IMR-90 (cell line): ENCODE measurements at regions not wholly inside any gene's neighbourhood (a gene's known extent, or its start where the extent isn't known, plus 50 kb on each side); places are given as distances from the start of the nearest gene placed in this dataset.

Experiments used
- ATAC-seq: fragments of 200-7000 bp; cut with Tn5 transposase; 2 replicates; pipeline ENCODE4 v1.9.1; 2020; ENCODE audit warnings: low read depth, mild to moderate bottlenecking, moderate library complexity
- BruUV-seq: library from RNA; stranded (reverse); fragments of 400-500 nt; replicated peaks from 2 replicates; lab custom pipeline; 2021; lab: Mats Ljungman, UMichigan
- CTCF ChIA-PET: fragments of 300-600 bp; formaldehyde crosslinking; extraction: SDS; loops from one replicate; lab custom pipeline; 2021; ENCODE audit warnings: antibody characterized with exemption; lab: Yijun Ruan, JAX
- POLR2A ChIA-PET: fragments of 300-600 bp; sonication (Branson Sonifier 250); formaldehyde crosslinking; loops from one replicate; lab custom pipeline; 2022; ENCODE audit warnings: antibody characterized with exemption; ENCODE audit not compliant: unreplicated experiment; lab: Charles Lee
- DNase-seq: peaks from one replicate; pipeline ENCODE4 v3.0.0; 2013
- H2AFZ ChIP-seq: replicated peaks from 2 replicates; pipeline ENCODE3; 2013; ENCODE audit warnings: low read length, mild to moderate bottlenecking; ENCODE audit not compliant: poor library complexity
- H2AK5ac ChIP-seq: 2 replicates; pipeline ENCODE4 v1.6.1; 2013; ENCODE audit warnings: low read depth, low read length, inconsistent platforms
- H2AK9ac ChIP-seq: replicated peaks from 2 replicates; pipeline ENCODE3; 2013; ENCODE audit warnings: mild to moderate bottlenecking, low read depth, low read length, moderate library complexity; ENCODE audit not compliant: poor library complexity
- H2BK120ac ChIP-seq: 2 replicates; pipeline ENCODE4 v1.6.1; 2013; ENCODE audit warnings: low read depth, low read length, inconsistent platforms
- H2BK15ac ChIP-seq: 3 replicates; pipeline ENCODE4 v1.6.1; 2013; ENCODE audit warnings: low read depth, low read length, inconsistent platforms
- H2BK20ac ChIP-seq: 2 replicates; pipeline ENCODE4 v1.6.1; 2013; ENCODE audit warnings: low read depth, mild to moderate bottlenecking, inconsistent platforms, low read length, moderate library complexity
- H2BK5ac ChIP-seq: 2 replicates; pipeline ENCODE4 v1.6.1; 2013; ENCODE audit warnings: mild to moderate bottlenecking, low read depth, low read length, inconsistent platforms; ENCODE audit not compliant: poor library complexity, severe bottlenecking
- H3K14ac ChIP-seq: replicated peaks from 2 replicates; pipeline ENCODE4 v1.6.1; 2013; ENCODE audit warnings: low read depth, low read length, inconsistent platforms
- H3K18ac ChIP-seq: 2 replicates; pipeline ENCODE4 v1.6.1; 2013; ENCODE audit warnings: low read depth, low read length, control low read depth
- H3K23ac ChIP-seq: 2 replicates; pipeline ENCODE4 v1.6.1; 2013; ENCODE audit warnings: low read depth, low read length, inconsistent platforms
- H3K27ac ChIP-seq: 2 replicates; pipeline ENCODE4 v1.5.1; 2013; ENCODE audit warnings: mild to moderate bottlenecking, control low read depth, low read length; ENCODE audit not compliant: insufficient read depth
- H3K27me3 ChIP-seq: 2 replicates; pipeline ENCODE4 v1.6.1; 2013; ENCODE audit warnings: low read length; ENCODE audit not compliant: control insufficient read depth, insufficient read depth
- H3K36me3 ChIP-seq: 2 replicates; pipeline ENCODE4 v1.6.1; 2013; ENCODE audit warnings: low read length, mixed read lengths; ENCODE audit not compliant: control insufficient read depth, insufficient read depth
- H3K4ac ChIP-seq: 2 replicates; pipeline ENCODE4 v1.6.1; 2013; ENCODE audit warnings: low read depth, low read length, inconsistent platforms
- H3K4me1 ChIP-seq: 2 replicates; pipeline ENCODE4 v1.6.1; 2013; ENCODE audit warnings: low read length, mixed read lengths; ENCODE audit not compliant: control insufficient read depth, insufficient read depth
- H3K4me2 ChIP-seq: 2 replicates; pipeline ENCODE4 v1.6.1; 2013; ENCODE audit warnings: low read depth, mild to moderate bottlenecking, control low read depth, low read length, moderate library complexity
- H3K4me3 ChIP-seq: 2 replicates; pipeline ENCODE4 v1.5.1; 2013; ENCODE audit warnings: low read depth, mild to moderate bottlenecking, control low read depth, low read length, moderate library complexity; ENCODE audit not compliant: insufficient read depth
- H3K56ac ChIP-seq: 2 replicates; pipeline ENCODE4 v1.6.1; 2013; ENCODE audit warnings: low read length, inconsistent platforms; ENCODE audit not compliant: insufficient read depth; ENCODE audit errors: extremely low read depth
- H3K79me1 ChIP-seq, 2 experiments: 2 replicates each; pipeline ENCODE4 v1.6.1; 2013; ENCODE audit warnings: low read length in 2 of 2, inconsistent platforms in 1 of 2, low read depth in 1 of 2
- H3K9ac ChIP-seq: 2 replicates; pipeline ENCODE4 v1.6.1; 2013; ENCODE audit warnings: low read depth, low read length, control low read depth
- H3K9me1 ChIP-seq: 2 replicates; pipeline ENCODE4 v1.6.1; 2013; ENCODE audit warnings: low read length, inconsistent platforms; ENCODE audit not compliant: insufficient read depth
- H3K9me3 ChIP-seq: 2 replicates; pipeline ENCODE4 v1.6.1; 2013; ENCODE audit warnings: low read length; ENCODE audit not compliant: control insufficient read depth, insufficient read depth
- H4K20me1 ChIP-seq: 2 replicates; pipeline ENCODE4 v1.6.1; 2013; ENCODE audit warnings: low read length, inconsistent platforms; ENCODE audit not compliant: insufficient read depth
- H4K5ac ChIP-seq: 2 replicates; pipeline ENCODE4 v1.6.1; 2013; ENCODE audit warnings: mild to moderate bottlenecking, low read depth, low read length, control low read depth
- H4K8ac ChIP-seq, 2 experiments: 2 replicates each; pipeline ENCODE4 v1.6.1; 2013; ENCODE audit warnings: low read depth in 2 of 2, low read length in 2 of 2, control low read depth in 1 of 2, inconsistent platforms in 1 of 2
- H4K91ac ChIP-seq: 2 replicates; pipeline ENCODE4 v1.6.1; 2013; ENCODE audit warnings: low read depth, low read length, inconsistent platforms; ENCODE audit not compliant: insufficient read depth
- CEBPB ChIP-seq: IDR thresholded peaks from 2 replicates; pipeline ENCODE4 v1.6.1; 2012; ENCODE audit warnings: low read depth, low read length, improper control_type of control experiment
- CHD1 ChIP-seq: IDR thresholded peaks from 2 replicates; pipeline ENCODE4 v1.6.1; 2012; ENCODE audit warnings: low read depth, low read length, improper control_type of control experiment
- FOS ChIP-seq: fragments of 150-350 bp; IDR thresholded peaks from 2 replicates; pipeline ENCODE4 v1.6.1; 2016; ENCODE audit warnings: low read depth, low read length
- MAFK ChIP-seq: IDR thresholded peaks from 2 replicates; pipeline ENCODE4 v1.6.1; 2012; ENCODE audit warnings: low read depth, low read length, improper control_type of control experiment
- MAZ ChIP-seq: IDR thresholded peaks from 2 replicates; pipeline ENCODE4 v1.6.1; 2012; ENCODE audit warnings: low read depth, mild to moderate bottlenecking, low read length, improper control_type of control experiment, moderate library complexity, borderline replicate concordance
- MXI1 ChIP-seq: IDR thresholded peaks from 2 replicates; pipeline ENCODE4 v1.6.1; 2012; ENCODE audit warnings: low read depth, mild to moderate bottlenecking, low read length, moderate library complexity, borderline replicate concordance
- NFE2L2 ChIP-seq: fragments of 150-350 bp; IDR thresholded peaks from 2 replicates; pipeline ENCODE4 v1.6.1; 2016; ENCODE audit warnings: low read depth, mild to moderate bottlenecking, low read length
- POLR2A ChIP-seq: IDR thresholded peaks from 2 replicates; pipeline ENCODE4 v1.6.1; 2012; ENCODE audit warnings: mild to moderate bottlenecking, low read depth, low read length
- RAD21 ChIP-seq: IDR thresholded peaks from 2 replicates; pipeline ENCODE4 v1.6.1; 2012; ENCODE audit warnings: low read length, improper control_type of control experiment
- RCOR1 ChIP-seq: IDR thresholded peaks from 2 replicates; pipeline ENCODE4 v1.6.1; 2012; ENCODE audit warnings: mild to moderate bottlenecking, low read length, improper control_type of control experiment; ENCODE audit not compliant: insufficient replicate concordance
- RFX5 ChIP-seq: IDR thresholded peaks from 2 replicates; pipeline ENCODE4 v1.8.0; 2012; ENCODE audit warnings: low read depth, mild to moderate bottlenecking, low read length, moderate library complexity
- SMC3 ChIP-seq: fragments of 150-350 bp; IDR thresholded peaks from 2 replicates; pipeline ENCODE4 v1.6.1; 2016; ENCODE audit warnings: low read depth, mild to moderate bottlenecking, antibody characterized with exemption, low read length, moderate library complexity
- WGBS, 2 experiments: methylation state at CpG; one replicate each; pipeline versions ENCODE4 v1.1.5 to v1.1.7; 2013; ENCODE audit warnings: missing lambda C conversion rate in 2 of 2; ENCODE audit not compliant: insufficient read length in 1 of 2; ENCODE audit errors: extremely low coverage in 2 of 2; 5-methylcytosine and 5-hydroxymethylcytosine counted together
- dilution Hi-C: fragments of 300-500 bp; cut with HindIII; formaldehyde crosslinking; loops from one replicate; pipeline ENCODE4 v1.14.3; 2018; ENCODE audit warnings: low sequenced_read_pairs; ENCODE audit not compliant: unreplicated experiment
- in situ Hi-C: fragments of 300-500 bp; cut with MboI; formaldehyde crosslinking; loops from 3 replicates; pipeline ENCODE4 v1.14.3; 2019; ENCODE audit warnings: low sequenced_read_pairs, inconsistent platforms, mixed read lengths
- intact Hi-C: fragments of 100-400 bp; cut with micrococcal nuclease; formaldehyde crosslinking; loops from 2 replicates; pipeline ENCODE4 v1.10.0; 2022
- TF ChIP-seq, protein P1 (sequence below): conservative IDR thresholded peaks from 2 replicates; pipeline ENCODE4 v1.5.1; 2012; ENCODE audit warnings: mild to moderate bottlenecking, low read depth, low read length, improper control_type of control experiment
- TF ChIP-seq, protein P2 (sequence below): fragments of 150-350 bp; IDR thresholded peaks from 2 replicates; pipeline ENCODE4 v1.6.1; 2016; ENCODE audit warnings: low read depth, mild to moderate bottlenecking, low read length, moderate library complexity, borderline replicate concordance

DNA sequence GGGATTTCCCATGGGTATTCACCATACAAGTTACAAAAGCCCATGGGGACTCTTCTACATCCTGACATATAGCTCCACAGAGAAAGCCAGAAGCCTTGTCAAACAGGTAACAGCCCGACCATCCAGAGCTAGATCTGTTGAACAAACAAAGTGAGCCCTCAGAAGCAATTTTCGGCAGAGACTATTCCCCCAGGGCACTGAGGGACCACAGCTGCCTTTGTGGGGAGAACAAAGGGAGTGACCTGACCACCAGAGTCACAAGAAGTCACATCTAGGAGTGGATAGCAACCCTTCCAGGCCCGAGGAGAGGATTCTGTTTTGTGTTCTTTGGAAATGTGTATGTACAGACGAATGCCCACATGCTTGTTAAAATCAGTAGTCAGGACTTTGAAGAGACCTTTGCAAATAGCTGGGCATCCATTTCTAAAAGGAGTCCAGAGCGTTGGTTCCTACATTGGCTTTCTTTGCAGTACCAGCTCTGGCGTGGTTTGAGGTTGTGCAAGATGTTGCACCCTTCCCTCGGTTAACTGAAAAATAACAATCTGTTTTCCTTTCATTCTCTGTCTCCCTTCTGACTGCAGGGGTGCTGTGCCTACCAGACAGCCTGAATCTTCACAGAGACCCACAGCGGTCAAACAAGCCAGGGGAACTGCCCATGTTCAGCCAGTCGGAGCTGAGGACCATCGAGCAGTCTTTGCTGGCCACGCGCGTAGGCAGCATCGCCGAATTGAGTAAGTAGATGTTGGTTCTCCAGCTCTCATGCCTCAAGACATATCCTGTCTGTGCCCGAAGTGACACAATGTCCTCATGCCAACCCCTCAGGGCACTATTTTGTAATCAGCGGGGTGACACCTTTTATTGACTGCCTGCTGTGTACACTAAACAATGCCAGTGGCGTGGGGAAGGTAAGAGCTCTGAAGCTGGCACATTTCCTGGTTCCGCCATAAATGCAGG, 165.4 kb upstream of the PWP1 start (continued):
- TF ChIP-seq SMC3: no peak

DNA sequence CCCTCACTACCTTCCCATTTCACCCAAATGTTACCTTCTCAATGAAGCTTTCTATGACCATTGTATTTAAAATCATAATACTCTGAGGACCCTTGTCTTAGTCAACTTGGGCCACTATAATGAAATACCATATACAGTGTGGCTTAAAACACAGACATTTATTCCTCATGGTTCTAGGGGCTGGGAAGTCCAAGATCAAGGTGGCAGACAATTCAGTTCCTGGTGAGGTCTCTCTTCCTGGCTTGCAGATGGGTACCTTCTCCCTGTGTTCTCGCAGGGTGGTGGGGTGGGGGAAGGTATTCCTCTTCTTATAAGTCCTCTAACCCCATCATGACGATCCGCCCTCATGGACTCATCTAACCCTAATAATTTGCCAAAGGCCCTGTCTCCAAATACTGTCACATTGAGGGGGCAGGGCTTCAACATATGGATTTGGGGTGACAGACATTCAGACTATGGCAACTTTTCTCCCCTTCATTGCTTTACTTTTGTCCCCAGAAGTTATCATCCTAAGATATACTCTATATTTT, 163.7 kb upstream of the PWP1 start:
- Histone ChIP-seq H3K79me1 (no peaks in the 10 kb centered on the region), H3K4me3 (no peak overlapping the region), H3K14ac (no peak overlapping the region), H4K20me1 (no peaks in the 10 kb centered on the region), H2BK20ac (no peak overlapping the region), H3K4ac (no peak overlapping the region), H2AK9ac (no peak overlapping the region), H2AK5ac (no peak overlapping the region), H2BK5ac (no peak overlapping the region), H3K23ac (no peak overlapping the region), H3K9ac (no peak overlapping the region), H2AFZ (no peak overlapping the region), H3K56ac (no peak overlapping the region), H3K27me3 (no peaks in the 10 kb centered on the region), H2BK120ac (no peak overlapping the region), H4K8ac (no peak overlapping the region), H2BK15ac (no peak overlapping the region), H4K91ac (no peak overlapping the region), H4K5ac (no peak overlapping the region), H3K18ac (no peak overlapping the region), H3K9me3 (0 out of 2 replicates have a peak, but pooled peaks cover 3% of the 10 kb centered on the region), H3K4me2 (no peak overlapping the region), H3K36me3 (peaks cover 1% of the 10 kb centered on the region; the same call in 1 of the 2 replicates), H3K9me1 (no peaks in the 10 kb centered on the region; the same call in 1 of the 2 replicates), H3K4me1 (no peaks in the 10 kb centered on the region), H3K27ac (no peak overlapping the region)
- POLR2A ChIA-PET: no interaction called here
- CTCF ChIA-PET: no interaction called here
- intact Hi-C loops (no loop called here), in situ Hi-C loops (no loop called here), dilution Hi-C loops (no loop called here)
- no CpG with 5 or more reads among the region's 3 CpGs for WGBS, 2 experiments
- DNase-seq (no peak), ATAC-seq (no peak)
- BruUV-seq: no TSS peak
- TF ChIP-seq MAZ (no peak), MXI1 (no peak), RCOR1 (no peak), RFX5 (no peak), NFE2L2 (no peak), POLR2A (no peak), CHD1 (no peak), SMC3 (no peak), RAD21 (no peak), MAFK (no peak), CEBPB (no peak), FOS (no peak)
- TF ChIP-seq, protein P1, sequence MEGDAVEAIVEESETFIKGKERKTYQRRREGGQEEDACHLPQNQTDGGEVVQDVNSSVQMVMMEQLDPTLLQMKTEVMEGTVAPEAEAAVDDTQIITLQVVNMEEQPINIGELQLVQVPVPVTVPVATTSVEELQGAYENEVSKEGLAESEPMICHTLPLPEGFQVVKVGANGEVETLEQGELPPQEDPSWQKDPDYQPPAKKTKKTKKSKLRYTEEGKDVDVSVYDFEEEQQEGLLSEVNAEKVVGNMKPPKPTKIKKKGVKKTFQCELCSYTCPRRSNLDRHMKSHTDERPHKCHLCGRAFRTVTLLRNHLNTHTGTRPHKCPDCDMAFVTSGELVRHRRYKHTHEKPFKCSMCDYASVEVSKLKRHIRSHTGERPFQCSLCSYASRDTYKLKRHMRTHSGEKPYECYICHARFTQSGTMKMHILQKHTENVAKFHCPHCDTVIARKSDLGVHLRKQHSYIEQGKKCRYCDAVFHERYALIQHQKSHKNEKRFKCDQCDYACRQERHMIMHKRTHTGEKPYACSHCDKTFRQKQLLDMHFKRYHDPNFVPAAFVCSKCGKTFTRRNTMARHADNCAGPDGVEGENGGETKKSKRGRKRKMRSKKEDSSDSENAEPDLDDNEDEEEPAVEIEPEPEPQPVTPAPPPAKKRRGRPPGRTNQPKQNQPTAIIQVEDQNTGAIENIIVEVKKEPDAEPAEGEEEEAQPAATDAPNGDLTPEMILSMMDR: no peak
- TF ChIP-seq, protein P2, sequence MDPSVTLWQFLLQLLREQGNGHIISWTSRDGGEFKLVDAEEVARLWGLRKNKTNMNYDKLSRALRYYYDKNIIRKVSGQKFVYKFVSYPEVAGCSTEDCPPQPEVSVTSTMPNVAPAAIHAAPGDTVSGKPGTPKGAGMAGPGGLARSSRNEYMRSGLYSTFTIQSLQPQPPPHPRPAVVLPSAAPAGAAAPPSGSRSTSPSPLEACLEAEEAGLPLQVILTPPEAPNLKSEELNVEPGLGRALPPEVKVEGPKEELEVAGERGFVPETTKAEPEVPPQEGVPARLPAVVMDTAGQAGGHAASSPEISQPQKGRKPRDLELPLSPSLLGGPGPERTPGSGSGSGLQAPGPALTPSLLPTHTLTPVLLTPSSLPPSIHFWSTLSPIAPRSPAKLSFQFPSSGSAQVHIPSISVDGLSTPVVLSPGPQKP: no peak
